Heart right ventricle (tissue), 16 donors: ENCODE measurements at regions not wholly inside any gene's neighbourhood (a gene's known extent, or its start where the extent isn't known, plus 50 kb on each side); places are given as distances from the start of the nearest gene placed in this dataset.

Experiments
- ATAC-seq, 8 donors: fragments of 200-7000 bp; cut with Tn5 transposase; one replicate each; pipeline ENCODE4 v1.9.1; 2020; ENCODE audit warnings: mild to moderate bottlenecking in 8 of 8, moderate library complexity in 8 of 8, moderate number of reproducible peaks in 1 of 8
- DNase-seq, 2 donors: peaks; one replicate each; pipeline ENCODE4 v3.0.0-alpha.2; 2020
- H3K27ac ChIP-seq, 10 donors: fragments of 200-600 bp; sonication (generic) in 2 of 10; one replicate each; pipeline versions ENCODE4 v1.5.0 to v1.8.0; 2020 to 2022; ENCODE audit warnings: mild to moderate bottlenecking in 3 of 10
- H3K27me3 ChIP-seq, 7 donors: fragments of 200-600 bp; one replicate each; pipeline ENCODE4 v1.8.0; 2021 to 2022; ENCODE audit warnings: mild to moderate bottlenecking in 2 of 7
- H3K36me3 ChIP-seq, 9 donors: fragments of 200-600 bp; sonication (generic) in 1 of 9; one replicate each; pipeline versions ENCODE4 v1.5.0 to v1.8.0; 2020 to 2022; ENCODE audit warnings: mild to moderate bottlenecking in 2 of 9
- H3K4me1 ChIP-seq, 9 donors: fragments of 200-600 bp; sonication (generic) in 1 of 9; one replicate each; pipeline versions ENCODE4 v1.5.0 to v1.8.0; 2020 to 2022; ENCODE audit warnings: mild to moderate bottlenecking in 4 of 9
- H3K4me3 ChIP-seq, 10 donors: fragments of 200-600 bp; sonication (generic) in 2 of 10; one replicate each; pipeline versions ENCODE4 v1.5.0 to v1.8.0; 2020 to 2022; ENCODE audit warnings: mild to moderate bottlenecking in 7 of 10, moderate library complexity in 2 of 10
- H3K9me3 ChIP-seq, 11 donors: fragments of 200-600 bp in 10 of 11; sonication (generic) in 2 of 11; one replicate each; pipeline versions ENCODE4 v1.5.0 to v1.8.0; 2013 to 2022; ENCODE audit warnings: mild to moderate bottlenecking in 2 of 11, control low read depth in 1 of 11, moderate library complexity in 1 of 11
- CTCF ChIP-seq, 9 donors: fragments of 200-600 bp; sonication (generic) in 2 of 9; IDR thresholded peaks; one replicate each; pipeline versions ENCODE4 v1.5.0 to v1.8.0; 2021 to 2022; ENCODE audit warnings: antibody characterized with exemption in 9 of 9, mild to moderate bottlenecking in 5 of 9, moderate library complexity in 1 of 9
- WGBS, 2 donors: extraction: QIAGEN DNeasy Blood & Tissue Kit; methylation state at CpG; one replicate each; pipeline ENCODE4 v1.1.7; 2013; ENCODE audit warnings: inconsistent platforms in 1 of 2; 5-methylcytosine and 5-hydroxymethylcytosine counted together
- intact Hi-C, 10 donors: fragments of 100-400 bp; cut with DNase I; formaldehyde crosslinking; loops; one replicate each; pipeline versions ENCODE4 v1.11.1 to v1.14.2; 2022
- donor health status: Arrhythmogenic right ventricular cardiomyopathy.
- donor health status: ischemic (EF 13 %, LVEDD 7.1; RV severe dilation, severe dysfunction).
- donor health status: healthy with polysubstance abuse.
- donor health status: DM: no; HTN: yes; CAD: no.
- donor health status: DM: no; HTN: no; CAD: no.
- donor health status: ischemic (EF 25% LVEDD 6.9; RV normal size, moderate dysfunction).
- donor health status: ischemic (EF 25% LVEDD 5.7; RV mildly dilated, moderate dysfunction).
- donor health status: healthy.
- donor health status: DM: yes; HTN: yes; CAD: no.
- donor health status: Ischemic cardiomyopathy.
- donor health status: ischemic (EF 35%, LVEDD 5.7; RV mildly dilated, moderate dysfunction).
- donor health status: nonischemic (EF 11% LVEDD 7.7; RV severe dilation, severe dysfunction).
- donor health status: DM: yes; HTN: yes; CAD: no.
- donor health status: PGD.
- donor health status: ischemic (EF 29% LVEDD 5.4; RV normal size, mild dysfunction).
- donor health status: nonischemic (EF 23%, LVEDD 6.1; RV moderate dilation, normal function).

- Histone ChIP-seq H3K27ac (no peak overlapping the region), H3K4me3 (no peak overlapping the region), H3K4me1 (peaks cover 0 to 4% (median 0%) of the 10 kb centered on the region in 9 donors), H3K36me3 (no peaks in the 10 kb centered on the region), H3K9me3 (peaks cover 0 to 3% (median 0%) of the 10 kb centered on the region in 11 donors), H3K27me3 (peaks cover 0 to 26% (median 6%) of the 10 kb centered on the region in 7 donors)
- DNase-seq (no peak), ATAC-seq (no peak)
- TF ChIP-seq CTCF (IDR thresholded peaks at IDR 0.05), result no peak
- intact Hi-C loops, result no loop called here
- WGBS, 2 donors, result 79 to 80% methylated on average over 4 of the region's 4 CpGs
Measured at GRCh38 chr14:106837870-106838269, 1311.5 kb downstream of the TMEM121 start.

- 81 to 83% methylated on average over 18 of the region's 18 CpGs for WGBS, 2 donors
- intact Hi-C loops, result no loop called here
- H3K27me3 ChIP-seq, result peaks cover 0 to 38% (median 7%) of the 10 kb centered on the region in 7 donors
Measured at GRCh38 chr14:106838991-106839769, 1312.8 kb downstream of the TMEM121 start.

GRCh38 chr14:106840258-106840657 is 1313.9 kb downstream of the TMEM121 start:
- peaks cover 0 to 47% (median 14%) of the 10 kb centered on the region in 7 donors for H3K27me3 ChIP-seq
- no peaks in the 10 kb centered on the region for H3K36me3 ChIP-seq
- intact Hi-C loops, result no loop called here
- ATAC-seq (no peak), DNase-seq (no peak)
- TF ChIP-seq CTCF (IDR thresholded peaks at IDR 0.05), result no peak
- H3K9me3 ChIP-seq, result no peaks in the 10 kb centered on the region
- H3K27ac ChIP-seq, result no peak overlapping the region
- 55% methylated on average over 2 of the region's 2 CpGs for WGBS, 2 donors
- no peak overlapping the region for H3K4me3 ChIP-seq
- H3K4me1 ChIP-seq, result peaks cover 0 to 16% (median 0%) of the 10 kb centered on the region in 9 donors

More at GRCh38 chr14:106838991-106839769, 1312.8 kb downstream of the TMEM121 start:
- TF ChIP-seq CTCF (IDR thresholded peaks at IDR 0.05), result no peak
- no peak overlapping the region for H3K4me3 ChIP-seq
- H3K27ac ChIP-seq, result no peak overlapping the region
- H3K4me1 ChIP-seq, result peaks cover 0 to 14% (median 0%) of the 10 kb centered on the region in 9 donors
- no peaks in the 10 kb centered on the region for H3K9me3 ChIP-seq
- no peak for ATAC-seq
- no peaks in the 10 kb centered on the region for H3K36me3 ChIP-seq
- DNase-seq, result no peak

- no peak for DNase-seq
- no peak for TF ChIP-seq CTCF (IDR thresholded peaks at IDR 0.05)
Measured at GRCh38 chr14:106840991-106841390, 1314.6 kb downstream of the TMEM121 start.

More at GRCh38 chr14:106840991-106841390, 1314.6 kb downstream of the TMEM121 start:
- no peaks in the 10 kb centered on the region for H3K9me3 ChIP-seq
- peaks cover 0 to 45% (median 14%) of the 10 kb centered on the region in 7 donors for H3K27me3 ChIP-seq
- H3K4me1 ChIP-seq, result peaks cover 0 to 23% (median 0%) of the 10 kb centered on the region in 9 donors
- 78 to 88% methylated on average over 4 of the region's 4 CpGs for WGBS, 2 donors
- intact Hi-C loops, result no loop called here
- H3K36me3 ChIP-seq, result no peaks in the 10 kb centered on the region
- no peak overlapping the region for H3K27ac ChIP-seq
- ATAC-seq, result no peak
- no peak overlapping the region for H3K4me3 ChIP-seq
